HCT116 (cell line): ENCODE measurements at regions not wholly inside any gene's neighbourhood (a gene's known extent, or its start where the extent isn't known, plus 50 kb on each side); places are given as distances from the start of the nearest gene placed in this dataset.

Experiments used
- ATAC-seq: fragments of 200-7000 bp; cut with Tn5 transposase; 2 replicates; pipeline ENCODE4 v1.9.1; 2020; ENCODE audit warnings: mild to moderate bottlenecking, moderate library complexity
- BruUV-seq: library from RNA; stranded (reverse); fragments of 400-500 nt; replicated peaks from 2 replicates; lab custom pipeline; 2021; lab: Mats Ljungman, UMichigan
- CTCF ChIA-PET: fragments of 300-600 bp; sonication (Branson Sonifier 250); formaldehyde crosslinking; loops from one replicate; lab custom pipeline; 2021; ENCODE audit warnings: antibody characterized with exemption; lab: Charles Lee
- POLR2A ChIA-PET: fragments of 300-600, 350-600 bp; sonication (Branson Sonifier 250); formaldehyde crosslinking; loops from one replicate; lab custom pipeline; 2021; ENCODE audit warnings: antibody characterized with exemption; lab: Charles Lee
- RAD21 ChIA-PET, 2 experiments: fragments of 300-600 bp; sonication (Branson Sonifier 250); formaldehyde crosslinking; loops; one replicate each; lab custom pipeline; 2023; ENCODE audit warnings: low total read pairs in 2 of 2; ENCODE audit not compliant: uncharacterized antibody in 2 of 2, unreplicated experiment in 2 of 2, low non-redundant PET in 1 of 2; lab: Charles Lee
- DNase-seq: peaks from one replicate; pipeline ENCODE4 v3.0.0-alpha.2; 2010; ENCODE audit warnings: low read depth, low spot score
- H2AFZ ChIP-seq: fragments of 200-600 bp; shearing (Covaris generic), sonication (generic); 2 replicates; pipeline ENCODE4 v1.6.1; 2017; ENCODE audit warnings: low read depth, mixed run types, mixed read lengths, antibody characterized with exemption, low read length; ENCODE audit not compliant: poor library complexity, severe bottlenecking
- H3K27ac ChIP-seq: 2 replicates; pipeline ENCODE4 v1.5.1; 2012; ENCODE audit warnings: low read depth, low read length
- H3K27me3 ChIP-seq: fragments of 200-600 bp; sonication (generic); 2 replicates; pipeline ENCODE4 v1.6.1; 2016; ENCODE audit warnings: mixed run types, low read length, mixed read lengths; ENCODE audit not compliant: insufficient read depth
- H3K36me3 ChIP-seq, 2 experiments: fragments of 200-500 bp in 1 of 2; fragments of 200-600 bp in 1 of 2; sonication (Bioruptor generic) in 1 of 2; sonication (generic) in 1 of 2; 2 replicates each; pipeline versions ENCODE4 v1.5.1 to v1.6.1; 2014 to 2016; ENCODE audit warnings: low read length in 2 of 2, inconsistent platforms in 1 of 2, mixed read lengths in 1 of 2, mixed run types in 1 of 2; ENCODE audit not compliant: insufficient read depth in 2 of 2, control insufficient read depth in 1 of 2
- H3K4me1 ChIP-seq, 2 experiments: fragments of 200-600 bp in 1 of 2; sonication (generic) in 1 of 2; 2 replicates each; pipeline versions ENCODE4 v1.5.1 to v1.6.1; 2012 to 2017; ENCODE audit warnings: low read length in 2 of 2, inconsistent platforms in 1 of 2, mild to moderate bottlenecking in 1 of 2, mixed read lengths in 1 of 2, mixed run types in 1 of 2, moderate library complexity in 1 of 2; ENCODE audit not compliant: insufficient read depth in 2 of 2, control insufficient read depth in 1 of 2
- H3K4me2 ChIP-seq: fragments of 200-600 bp; sonication (generic); 2 replicates; pipeline ENCODE4 v1.6.1; 2017; ENCODE audit warnings: mixed run types, low read length, mixed read lengths
- H3K4me3 ChIP-seq, 2 experiments: fragments of 200-600 bp in 1 of 2; sonication (generic) in 1 of 2; replicated peaks in 1 of 2; 2 replicates each; pipeline ENCODE4 v1.5.1; 2011 to 2016; ENCODE audit warnings: low read length in 2 of 2, control low read depth in 1 of 2, low read depth in 1 of 2, mild to moderate bottlenecking in 1 of 2, mixed read lengths in 1 of 2, mixed run types in 1 of 2
- H3K79me2 ChIP-seq: fragments of 200-600 bp; sonication (generic); 2 replicates; pipeline ENCODE4 v1.6.1; 2017; ENCODE audit warnings: mild to moderate bottlenecking, mixed run types, low read length, moderate library complexity, mixed read lengths; ENCODE audit not compliant: insufficient read depth
- H3K9ac ChIP-seq: fragments of 200-600 bp; sonication (generic); 2 replicates; pipeline ENCODE4 v1.6.1; 2016; ENCODE audit warnings: low read length, mixed read lengths
- H3K9me2 ChIP-seq: fragments of 200-600 bp; sonication (generic), shearing (Covaris generic); 2 replicates; pipeline ENCODE4 v1.6.1; 2017; ENCODE audit warnings: mixed run types, mild to moderate bottlenecking, moderate library complexity; ENCODE audit not compliant: insufficient read depth
- H3K9me3 ChIP-seq, 2 experiments: fragments of 200-500 bp in 1 of 2; fragments of 200-600 bp in 1 of 2; sonication (Bioruptor generic) in 1 of 2; sonication (generic) in 1 of 2; 2 replicates each; pipeline ENCODE4 v1.6.1; 2014 to 2017; ENCODE audit warnings: low read length in 2 of 2, mixed read lengths in 2 of 2, inconsistent platforms in 1 of 2, low read depth in 1 of 2, mild to moderate bottlenecking in 1 of 2, mixed run types in 1 of 2, moderate library complexity in 1 of 2; ENCODE audit not compliant: control insufficient read depth in 1 of 2, insufficient read depth in 1 of 2
- H4K20me1 ChIP-seq: fragments of 200-600 bp; sonication (generic), shearing (Covaris generic); 2 replicates; pipeline ENCODE4 v1.6.1; 2017; ENCODE audit warnings: mixed run types, mild to moderate bottlenecking, moderate library complexity; ENCODE audit not compliant: insufficient read depth
- JUND ChIP-seq: IDR thresholded peaks from 2 replicates; pipeline ENCODE4 v1.6.1; 2012
- POLR2A ChIP-seq: IDR thresholded peaks from 2 replicates; pipeline ENCODE4 v1.7.0; 2011; ENCODE audit warnings: borderline replicate concordance; ENCODE audit not compliant: insufficient read depth, insufficient read length; ENCODE audit errors: extremely low read depth
- SP1 ChIP-seq: IDR thresholded peaks from 2 replicates; pipeline ENCODE4 v1.6.1; 2012; ENCODE audit warnings: low read depth
- TCF7L2 ChIP-seq: IDR thresholded peaks from 2 replicates; pipeline ENCODE4 v1.7.0; 2011; ENCODE audit warnings: borderline replicate concordance, inconsistent platforms; ENCODE audit not compliant: insufficient read depth, insufficient read length; ENCODE audit errors: extremely low read depth
- intact Hi-C: fragments of 100-400 bp; cut with micrococcal nuclease; formaldehyde crosslinking; loops from 2 replicates; pipeline ENCODE4 v1.10.0; 2022
- TF ChIP-seq, protein P1 (sequence below): IDR thresholded peaks from 2 replicates; pipeline ENCODE4 v1.6.1; 2012

DNA sequence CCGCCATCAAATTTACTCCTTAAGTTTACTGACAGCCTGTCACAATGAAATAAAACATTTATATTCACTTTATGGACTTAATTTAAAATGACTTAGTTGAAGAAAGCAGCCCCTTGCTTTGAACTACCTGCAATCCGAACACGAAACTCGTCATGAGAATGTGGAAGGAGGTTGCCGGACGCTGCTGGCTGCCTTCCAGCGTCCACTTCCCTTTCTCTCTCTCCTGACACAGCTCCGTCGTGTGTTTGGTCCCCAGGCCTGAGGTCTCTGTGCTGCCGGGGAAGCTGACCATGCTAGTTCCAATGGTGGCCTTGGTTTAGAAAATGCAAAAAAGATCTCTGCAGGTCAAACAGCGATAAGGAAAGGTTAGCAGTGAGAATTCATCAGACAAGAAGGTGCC, 519.7 kb downstream of the CDH26 start:
- BruUV-seq, result no TSS peak

DNA sequence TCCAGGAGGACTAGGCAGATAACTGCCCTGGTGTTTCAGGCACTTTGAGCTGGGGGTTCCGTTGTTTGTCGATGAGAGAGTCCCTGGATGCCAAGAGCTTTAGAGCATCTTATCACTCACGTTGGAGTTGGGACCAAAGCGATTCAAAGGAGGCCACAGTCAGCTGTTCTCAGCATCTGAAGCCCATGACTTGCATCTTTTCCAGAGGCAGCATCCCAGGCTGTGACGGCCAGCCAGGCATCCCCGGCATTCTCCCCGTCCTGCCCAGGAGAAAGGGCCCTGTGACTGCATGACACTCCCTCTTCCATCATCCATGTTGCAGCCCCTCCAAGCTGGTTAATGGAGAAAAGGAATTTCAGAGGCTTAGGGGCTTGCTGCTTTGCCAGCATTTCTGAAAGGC, 520.3 kb downstream of the CDH26 start:
- intact Hi-C loops, result no loop called here
- ChIA-PET POLR2A (no interaction called here), RAD21 (no interaction called here), CTCF (no interaction called here)
- Histone ChIP-seq H3K9me2 (no peaks in the 10 kb centered on the region), H3K9me3 (peaks cover 16 to 24% of the 10 kb centered on the region in 2 experiments; a peak in 2 of 4 replicates), H2AFZ (no peak overlapping the region), H3K4me3 (no peak overlapping the region), H3K27ac (no peak overlapping the region), H3K79me2 (no peaks in the 10 kb centered on the region), H4K20me1 (no peaks in the 10 kb centered on the region), H3K9ac (no peak overlapping the region), H3K4me1 (no peaks in the 10 kb centered on the region), H3K27me3 (no peaks in the 10 kb centered on the region), H3K36me3 (no peaks in the 10 kb centered on the region), H3K4me2 (no peak overlapping the region)
- BruUV-seq, result no TSS peak
- DNase-seq (no peak), ATAC-seq (no peak)
- TF ChIP-seq SP1 (no peak), JUND (no peak), TCF7L2 (no peak)

More for the DNA sequence above, 519.7 kb downstream of the CDH26 start:
- Histone ChIP-seq H3K4me3 (no peak overlapping the region), H2AFZ (no peak overlapping the region), H3K4me2 (no peak overlapping the region), H3K9ac (no peak overlapping the region), H4K20me1 (no peaks in the 10 kb centered on the region), H3K4me1 (no peaks in the 10 kb centered on the region), H3K36me3 (no peaks in the 10 kb centered on the region), H3K27ac (no peak overlapping the region), H3K79me2 (no peaks in the 10 kb centered on the region), H3K9me3 (peaks cover 12 to 24% of the 10 kb centered on the region in 2 experiments; a peak in 2 of 4 replicates), H3K9me2 (no peaks in the 10 kb centered on the region), H3K27me3 (no peaks in the 10 kb centered on the region)
- intact Hi-C loops, result no loop called here
- ATAC-seq, result no peak
- no peak for DNase-seq
- ChIA-PET POLR2A (no interaction called here), CTCF (no interaction called here), RAD21 (no interaction called here)
- TF ChIP-seq, protein P1, sequence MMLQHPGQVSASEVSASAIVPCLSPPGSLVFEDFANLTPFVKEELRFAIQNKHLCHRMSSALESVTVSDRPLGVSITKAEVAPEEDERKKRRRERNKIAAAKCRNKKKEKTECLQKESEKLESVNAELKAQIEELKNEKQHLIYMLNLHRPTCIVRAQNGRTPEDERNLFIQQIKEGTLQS, result no peak
- TF ChIP-seq POLR2A, result no peak
